Natural killer cell (primary cell): ENCODE measurements at regions not wholly inside any gene's neighbourhood (a gene's known extent, or its start where the extent isn't known, plus 50 kb on each side); places are given as distances from the start of the nearest gene placed in this dataset.

Experiments used
- ATAC-seq, 3 donors: fragments of 150-1000 bp in 2 of 3; fragments of 200-7000 bp in 1 of 3; cut with Tn5 transposase; 1 replicate in 1 of 3; 2 replicates in 2 of 3; pipeline ENCODE4 v1.10.0; 2021; ENCODE audit warnings: mild to moderate bottlenecking in 2 of 3, moderate library complexity in 2 of 3
- DNase-seq, 2 donors: peaks; one replicate each; pipeline versions ENCODE4 v3.0.0 to v3.0.0-alpha.2; 2013 to 2021; ENCODE audit warnings: mixed read lengths in 1 of 2
- H3K27ac ChIP-seq: one replicate; pipeline ENCODE4 v1.5.1; 2013; ENCODE audit warnings: mild to moderate bottlenecking, low read length
- H3K27me3 ChIP-seq: one replicate; pipeline ENCODE4 v1.6.1; 2013; ENCODE audit warnings: low read length; ENCODE audit not compliant: control insufficient read depth, insufficient read depth
- H3K36me3 ChIP-seq: one replicate; pipeline ENCODE4 v1.6.1; 2013; ENCODE audit warnings: low read length; ENCODE audit not compliant: control insufficient read depth, insufficient read depth
- H3K4me1 ChIP-seq: one replicate; pipeline ENCODE4 v1.6.1; 2013; ENCODE audit warnings: low read length; ENCODE audit not compliant: control insufficient read depth, insufficient read depth
- H3K4me3 ChIP-seq: one replicate; pipeline ENCODE4 v1.5.1; 2013; ENCODE audit warnings: low read length
- H3K9me3 ChIP-seq: one replicate; pipeline ENCODE4 v1.6.1; 2013; ENCODE audit warnings: low read length; ENCODE audit not compliant: control insufficient read depth, insufficient read depth
- H3K27ac Mint-ChIP-seq, 2 donors: one replicate each; pipeline ENCODE4 v1.8.0; 2022; ENCODE audit warnings: mild to moderate bottlenecking in 2 of 2, mixed read lengths in 2 of 2, moderate library complexity in 1 of 2
- H3K27me3 Mint-ChIP-seq, 2 donors: one replicate each; pipeline ENCODE4 v1.8.0; 2022; ENCODE audit warnings: low read depth in 2 of 2, mixed read lengths in 2 of 2
- H3K36me3 Mint-ChIP-seq: one replicate; pipeline ENCODE4 v1.8.0; 2022; ENCODE audit warnings: mixed read lengths
- H3K4me1 Mint-ChIP-seq, 2 donors: one replicate each; pipeline ENCODE4 v1.8.0; 2022; ENCODE audit warnings: mixed read lengths in 2 of 2
- H3K4me3 Mint-ChIP-seq: one replicate; pipeline ENCODE4 v1.8.0; 2022; ENCODE audit warnings: mild to moderate bottlenecking, moderate library complexity, mixed read lengths
- H3K9me3 Mint-ChIP-seq, 2 donors: one replicate each; pipeline ENCODE4 v1.8.0; 2022; ENCODE audit warnings: mixed read lengths in 2 of 2
- CTCF ChIP-seq: fragments of 200-600 bp; IDR thresholded peaks from one replicate; pipeline ENCODE4 v1.8.0; 2022; ENCODE audit warnings: antibody characterized with exemption
- WGBS: methylation state at CpG from one replicate; pipeline ENCODE4 v1.1.7; 2013; ENCODE audit warnings: missing lambda C conversion rate; ENCODE audit not compliant: insufficient coverage; 5-methylcytosine and 5-hydroxymethylcytosine counted together
- intact Hi-C: fragments of 100-400 bp; cut with micrococcal nuclease; formaldehyde crosslinking; loops from one replicate; pipeline ENCODE4 v1.14.2; 2022

- H3K36me3 Mint-ChIP-seq: no peaks in the 10 kb centered on the region
- TF ChIP-seq CTCF: no peak
- no peak overlapping the region for H3K27ac Mint-ChIP-seq
- peaks cover 0 to 2% of the 10 kb centered on the region in 2 donors for H3K27me3 Mint-ChIP-seq
- H3K9me3 Mint-ChIP-seq: no peaks in the 10 kb centered on the region
- no peaks in the 10 kb centered on the region for H3K27me3 ChIP-seq
- no peak overlapping the region for H3K27ac ChIP-seq
- H3K36me3 ChIP-seq: no peaks in the 10 kb centered on the region
- H3K4me3 ChIP-seq: no peak overlapping the region
- H3K4me1 Mint-ChIP-seq: no peaks in the 10 kb centered on the region
- no peak for DNase-seq
- WGBS: 87% methylated on average over 10 of the region's 10 CpGs
- no peak for ATAC-seq
- H3K9me3 ChIP-seq: no peaks in the 10 kb centered on the region
- no peaks in the 10 kb centered on the region for H3K4me1 ChIP-seq
- intact Hi-C loops: no loop called here
- H3K4me3 Mint-ChIP-seq: no peak overlapping the region
These were observed 75.0 kb downstream of the GLI2 start for GRCh38 chr2:120810639-120811038.

- no peak for TF ChIP-seq CTCF
- H3K4me3 Mint-ChIP-seq: no peak overlapping the region
- H3K4me1 Mint-ChIP-seq: no peaks in the 10 kb centered on the region
- peaks cover 0 to 5% of the 10 kb centered on the region in 2 donors for H3K27me3 Mint-ChIP-seq
- no peak for DNase-seq
- Histone ChIP-seq H3K36me3 (no peaks in the 10 kb centered on the region), H3K27me3 (no peaks in the 10 kb centered on the region), H3K27ac (no peak overlapping the region), H3K4me1 (no peaks in the 10 kb centered on the region), H3K9me3 (no peaks in the 10 kb centered on the region), H3K4me3 (no peak overlapping the region)
- intact Hi-C loops: no loop called here
- WGBS: 89% methylated on average over 9 of the region's 9 CpGs
- H3K36me3 Mint-ChIP-seq: no peaks in the 10 kb centered on the region
- no peak for ATAC-seq
- no peaks in the 10 kb centered on the region for H3K9me3 Mint-ChIP-seq
- H3K27ac Mint-ChIP-seq: no peak overlapping the region
These were observed 77.2 kb downstream of the GLI2 start for GRCh38 chr2:120812866-120813265.

- DNase-seq (no peak), ATAC-seq (no peak)
- Histone ChIP-seq H3K9me3 (no peaks in the 10 kb centered on the region), H3K4me1 (no peaks in the 10 kb centered on the region), H3K4me3 (no peak overlapping the region), H3K27ac (no peak overlapping the region), H3K36me3 (no peaks in the 10 kb centered on the region), H3K27me3 (no peaks in the 10 kb centered on the region)
- no peak overlapping the region for H3K4me3 Mint-ChIP-seq
- H3K36me3 Mint-ChIP-seq: no peaks in the 10 kb centered on the region
- no peak for TF ChIP-seq CTCF
- peaks cover 0 to 5% of the 10 kb centered on the region in 2 donors for H3K27me3 Mint-ChIP-seq
- intact Hi-C loops: no loop called here
- no peaks in the 10 kb centered on the region for H3K4me1 Mint-ChIP-seq
- no peak overlapping the region for H3K27ac Mint-ChIP-seq
- 95% methylated on average over 6 of the region's 6 CpGs for WGBS
- no peaks in the 10 kb centered on the region for H3K9me3 Mint-ChIP-seq
These were observed 78.7 kb downstream of the GLI2 start for GRCh38 chr2:120814352-120814751.

DNA sequence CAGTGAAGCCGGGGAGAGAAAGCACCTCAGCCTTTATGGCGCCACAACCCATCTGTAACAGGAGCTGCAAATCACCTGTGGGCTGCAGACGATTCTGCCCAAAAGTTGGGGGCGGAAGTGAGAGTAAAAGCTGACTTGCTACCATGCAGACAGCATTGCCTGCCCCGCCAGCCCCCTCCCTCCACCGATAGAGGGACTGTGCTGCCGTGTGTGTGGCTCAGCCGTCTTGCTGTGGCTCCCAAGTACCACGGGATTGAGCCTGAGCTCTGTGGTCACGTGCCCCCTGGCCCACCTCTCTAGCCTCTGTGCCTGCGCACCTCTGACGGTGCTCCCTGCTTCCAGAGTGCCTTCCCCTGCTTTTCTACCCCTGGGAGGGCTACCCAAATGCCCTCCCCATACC is 79.6 kb downstream of the GLI2 start:
- Mint-ChIP-seq H3K27ac (no peak overlapping the region), H3K9me3 (no peaks in the 10 kb centered on the region), H3K4me1 (no peaks in the 10 kb centered on the region), H3K27me3 (peaks cover 0 to 5% of the 10 kb centered on the region in 2 donors), H3K36me3 (no peaks in the 10 kb centered on the region), H3K4me3 (no peak overlapping the region)
- H3K36me3 ChIP-seq: no peaks in the 10 kb centered on the region
- no peak for TF ChIP-seq CTCF
- intact Hi-C loops: no loop called here
- H3K27ac ChIP-seq: no peak overlapping the region
- no peaks in the 10 kb centered on the region for H3K4me1 ChIP-seq
- no peak overlapping the region for H3K4me3 ChIP-seq
- DNase-seq (no peak), ATAC-seq (no peak)
- H3K9me3 ChIP-seq: no peaks in the 10 kb centered on the region
- whole genome bisulfite sequencing: 85% methylated on average over 12 of the region's 12 CpGs
- H3K27me3 ChIP-seq: no peaks in the 10 kb centered on the region
